ENCODE measurements at regions not wholly inside any gene's neighbourhood (a gene's known extent, or its start where the extent isn't known, plus 50 kb on each side); places are given as distances from the start of the nearest gene placed in this dataset.

GRCh38 chr10:24091256-24091655 is 117.7 kb upstream of the KIAA1217 start:
- TF ChIP-seq ELF4 (IDR thresholded peaks at IDR 0.05) (no peak), FOXK2 (IDR thresholded peaks at IDR 0.05) (no peak), BHLHE40 (IDR thresholded peaks at IDR 0.05; ENCODE audit: borderline replicate concordance) (no peak), FOXM1 (IDR thresholded peaks at IDR 0.05; ENCODE audit: borderline replicate concordance) (no peak), LEF1 (IDR thresholded peaks at IDR 0.05; ENCODE audit: borderline replicate concordance) (no peak), L3MBTL2 (conservative IDR thresholded peaks at IDR 0.05) (no peak)
- no peak for DNase-seq (ENCODE audit: extremely low spot score)
- ChIA-PET POLR2A (no interaction called here), CTCF (no interaction called here)

- ChIA-PET CTCF (no interaction called here), POLR2A (no interaction called here)
- no peak for DNase-seq (ENCODE audit: extremely low spot score)
- no peak for TF ChIP-seq CTBP1 (IDR thresholded peaks at IDR 0.05; ENCODE audit: borderline replicate concordance)
- no peak for TF ChIP-seq HDGF (IDR thresholded peaks at IDR 0.05; ENCODE audit: borderline replicate concordance)
- TF ChIP-seq SP1 (IDR thresholded peaks at IDR 0.05) = no peak
- TF ChIP-seq TARDBP (IDR thresholded peaks at IDR 0.05) = no peak
- TF ChIP-seq ZNF384 (IDR thresholded peaks at IDR 0.05) = no peak
- TF ChIP-seq PKNOX1 (IDR thresholded peaks at IDR 0.05) = no peak
- TF ChIP-seq L3MBTL2 (conservative IDR thresholded peaks at IDR 0.05) = no peak
- TF ChIP-seq LEF1 (IDR thresholded peaks at IDR 0.05; ENCODE audit: borderline replicate concordance) = no peak
- TF ChIP-seq FOXK2 (IDR thresholded peaks at IDR 0.05) = no peak
- TF ChIP-seq NFRKB (IDR thresholded peaks at IDR 0.05) = no peak
- no peak for TF ChIP-seq FOXM1 (IDR thresholded peaks at IDR 0.05; ENCODE audit: borderline replicate concordance)
- no peak for TF ChIP-seq BHLHE40 (IDR thresholded peaks at IDR 0.05; ENCODE audit: borderline replicate concordance)
- TF ChIP-seq ELF4 (IDR thresholded peaks at IDR 0.05) = no peak
Observed at GRCh38 chr10:24096281-24096680, 112.7 kb upstream of the KIAA1217 start.

GRCh38 chr10:24097751-24098207 is 111.2 kb upstream of the KIAA1217 start:
- POLR2A ChIA-PET = no interaction called here
- CTCF ChIA-PET = no interaction called here
- TF ChIP-seq HDGF (IDR thresholded peaks at IDR 0.05; ENCODE audit: borderline replicate concordance) (no peak), NFRKB (IDR thresholded peaks at IDR 0.05) (no peak), BHLHE40 (IDR thresholded peaks at IDR 0.05; ENCODE audit: borderline replicate concordance) (no peak), TARDBP (IDR thresholded peaks at IDR 0.05) (no peak), L3MBTL2 (conservative IDR thresholded peaks at IDR 0.05) (no peak), ARNT (IDR thresholded peaks at IDR 0.05) (no peak), FOXK2 (IDR thresholded peaks at IDR 0.05) (no peak), SP1 (IDR thresholded peaks at IDR 0.05) (no peak), PKNOX1 (IDR thresholded peaks at IDR 0.05) (no peak), ZNF384 (IDR thresholded peaks at IDR 0.05) (no peak), FOXM1 (IDR thresholded peaks at IDR 0.05; ENCODE audit: borderline replicate concordance) (no peak), CTBP1 (IDR thresholded peaks at IDR 0.05; ENCODE audit: borderline replicate concordance) (no peak), ELF4 (IDR thresholded peaks at IDR 0.05) (no peak), FOXA1 (IDR thresholded peaks at IDR 0.05) (no peak)
- peak; percentile 13 for DNase-seq (ENCODE audit: extremely low spot score)

- TF ChIP-seq CTBP1 (IDR thresholded peaks at IDR 0.05; ENCODE audit: borderline replicate concordance) = no peak
- TF ChIP-seq TARDBP (IDR thresholded peaks at IDR 0.05) = no peak
- TF ChIP-seq ARNT (IDR thresholded peaks at IDR 0.05) = no peak
- no peak for TF ChIP-seq NFRKB (IDR thresholded peaks at IDR 0.05)
- no peak for TF ChIP-seq L3MBTL2 (conservative IDR thresholded peaks at IDR 0.05)
- TF ChIP-seq FOXK2 (IDR thresholded peaks at IDR 0.05) = no peak
- no peak for TF ChIP-seq HDGF (IDR thresholded peaks at IDR 0.05; ENCODE audit: borderline replicate concordance)
- no peak for TF ChIP-seq PKNOX1 (IDR thresholded peaks at IDR 0.05)
- no peak for TF ChIP-seq SP1 (IDR thresholded peaks at IDR 0.05)
- no peak for TF ChIP-seq FOXA1 (IDR thresholded peaks at IDR 0.05)
- TF ChIP-seq SUZ12 (IDR thresholded peaks at IDR 0.05) = no peak
- TF ChIP-seq ELF4 (IDR thresholded peaks at IDR 0.05) = no peak
- TF ChIP-seq BHLHE40 (IDR thresholded peaks at IDR 0.05; ENCODE audit: borderline replicate concordance) = no peak
- DNase-seq (ENCODE audit: extremely low spot score) = no peak
- POLR2A ChIA-PET = no interaction called here
- CTCF ChIA-PET = no interaction called here
Observed at GRCh38 chr10:24104895-24105294, 104.0 kb upstream of the KIAA1217 start.

- no peak for TF ChIP-seq BHLHE40 (IDR thresholded peaks at IDR 0.05; ENCODE audit: borderline replicate concordance)
- ChIA-PET POLR2A (interaction anchor here (0.7 kb wide), 1 partner anchor 48 kb away, joined by 3 read pairs; no protein-coding TSS in a partner anchor), CTCF (no interaction called here)
- DNase-seq (ENCODE audit: extremely low spot score) = no peak
Observed at GRCh38 chr10:24113901-24114300, 95.0 kb upstream of the KIAA1217 start.

- TF ChIP-seq ELF4 (IDR thresholded peaks at IDR 0.05) (no peak), FOXM1 (IDR thresholded peaks at IDR 0.05; ENCODE audit: borderline replicate concordance) (no peak), LEF1 (IDR thresholded peaks at IDR 0.05; ENCODE audit: borderline replicate concordance) (no peak), HDGF (IDR thresholded peaks at IDR 0.05; ENCODE audit: borderline replicate concordance) (no peak), SUZ12 (IDR thresholded peaks at IDR 0.05) (no peak), CTBP1 (IDR thresholded peaks at IDR 0.05; ENCODE audit: borderline replicate concordance) (no peak), ARNT (IDR thresholded peaks at IDR 0.05) (no peak), NFRKB (IDR thresholded peaks at IDR 0.05) (no peak), L3MBTL2 (conservative IDR thresholded peaks at IDR 0.05) (no peak), TARDBP (IDR thresholded peaks at IDR 0.05) (no peak), BHLHE40 (IDR thresholded peaks at IDR 0.05; ENCODE audit: borderline replicate concordance) (no peak), FOXA1 (IDR thresholded peaks at IDR 0.05) (no peak), SP1 (IDR thresholded peaks at IDR 0.05) (no peak), FOXK2 (IDR thresholded peaks at IDR 0.05) (no peak), PKNOX1 (IDR thresholded peaks at IDR 0.05) (no peak), ZNF384 (IDR thresholded peaks at IDR 0.05) (no peak)
- POLR2A ChIA-PET = interaction anchor here (0.7 kb wide), 1 partner anchor 47 kb away, joined by 3 read pairs; no protein-coding TSS in a partner anchor
- CTCF ChIA-PET = no interaction called here
- DNase-seq (ENCODE audit: extremely low spot score) = no peak
Observed at GRCh38 chr10:24114556-24114955, 94.4 kb upstream of the KIAA1217 start.

Data from HEK293T (cell line).